Keratinocyte (primary cell): ENCODE measurements at regions not wholly inside any gene's neighbourhood (a gene's known extent, or its start where the extent isn't known, plus 50 kb on each side); places are given as distances from the start of the nearest gene placed in this dataset.

Source experiments
- DNase-seq: peaks from one replicate; pipeline ENCODE4 v3.0.0-alpha.2; 2011; ENCODE audit warnings: low read depth, missing footprints, low spot score
- FAIRE-seq: peaks from 2 replicates; lab custom pipeline; 2011; peaks lifted over from hg19 to GRCh38; lab: Jason Lieb, UNC
- H2AFZ ChIP-seq: 2 replicates; pipeline ENCODE4 v1.6.0; 2012; ENCODE audit warnings: low read length, control low read depth, inconsistent platforms; ENCODE audit not compliant: control insufficient read depth
- H3K27ac ChIP-seq: 2 replicates; pipeline ENCODE4 v1.5.1; 2011; ENCODE audit warnings: low read length; ENCODE audit not compliant: control insufficient read depth, insufficient read depth
- H3K27me3 ChIP-seq: 3 replicates; pipeline ENCODE4 v1.6.0; 2011; ENCODE audit warnings: low read length; ENCODE audit not compliant: control insufficient read depth, insufficient read depth; ENCODE audit errors: extremely low read depth
- H3K36me3 ChIP-seq, 2 experiments: 2 replicates in 1 of 2; 3 replicates in 1 of 2; pipeline ENCODE4 v1.5.1; 2011; ENCODE audit warnings: low read length in 2 of 2, mild to moderate bottlenecking in 1 of 2; ENCODE audit not compliant: control insufficient read depth in 2 of 2, insufficient read depth in 2 of 2; ENCODE audit errors: extremely low read depth in 1 of 2
- H3K4me1 ChIP-seq: 3 replicates; pipeline ENCODE4 v1.5.1; 2011; ENCODE audit warnings: low read length; ENCODE audit not compliant: control insufficient read depth, insufficient read depth; ENCODE audit errors: extremely low read depth
- H3K4me2 ChIP-seq: 3 replicates; pipeline ENCODE4 v1.6.0; 2011; ENCODE audit warnings: low read depth, low read length; ENCODE audit not compliant: control insufficient read depth, insufficient read depth; ENCODE audit errors: extremely low read depth
- H3K4me3 ChIP-seq, 3 experiments: fragments of 200-600 bp in 1 of 3; sonication (generic) in 1 of 3; 2 replicates in 2 of 3; 3 replicates in 1 of 3; pipeline ENCODE4 v1.5.1; 2011 to 2016; ENCODE audit warnings: low read length in 3 of 3, mild to moderate bottlenecking in 3 of 3, control low read depth in 2 of 3, inconsistent platforms in 1 of 3, low read depth in 1 of 3, mixed read lengths in 1 of 3, mixed run types in 1 of 3, moderate library complexity in 1 of 3; ENCODE audit not compliant: control insufficient read depth in 2 of 3, insufficient read depth in 2 of 3; ENCODE audit errors: extremely low read depth in 1 of 3
- H3K79me2 ChIP-seq: 2 replicates; pipeline ENCODE4 v1.6.0; 2012; ENCODE audit warnings: low read length; ENCODE audit not compliant: control insufficient read depth, insufficient read depth
- H3K9ac ChIP-seq: 3 replicates; pipeline ENCODE4 v1.6.0; 2011; ENCODE audit warnings: low read length; ENCODE audit not compliant: control insufficient read depth, insufficient read depth; ENCODE audit errors: extremely low read depth
- H3K9me1 ChIP-seq: 3 replicates; pipeline ENCODE4 v1.6.0; 2011; ENCODE audit warnings: low read length; ENCODE audit not compliant: control insufficient read depth, insufficient read depth; ENCODE audit errors: extremely low read depth
- H3K9me3 ChIP-seq: 2 replicates; pipeline ENCODE4 v1.5.1; 2012; ENCODE audit warnings: low read depth, low read length; ENCODE audit not compliant: control insufficient read depth
- H4K20me1 ChIP-seq: 3 replicates; pipeline ENCODE4 v1.6.0; 2011; ENCODE audit warnings: low read length; ENCODE audit not compliant: control insufficient read depth, insufficient read depth; ENCODE audit errors: extremely low read depth
- CTCF ChIP-seq, 3 experiments: IDR thresholded peaks in 1 of 3; conservative IDR thresholded peaks in 1 of 3; optimal IDR thresholded peaks in 1 of 3; 2 replicates in 2 of 3; 3 replicates in 1 of 3; pipeline versions ENCODE3 to v1.5.1; 2011; ENCODE audit warnings: low read length in 3 of 3, mild to moderate bottlenecking in 3 of 3, moderate library complexity in 2 of 3, control low read depth in 1 of 3, inconsistent platforms in 1 of 3; ENCODE audit not compliant: insufficient read depth in 2 of 3; ENCODE audit errors: extremely low read depth in 1 of 3
- EZH2 ChIP-seq: IDR thresholded peaks from one replicate; pipeline ENCODE4 v1.6.1; 2012; ENCODE audit warnings: inconsistent platforms, mild to moderate bottlenecking, low read length, moderate library complexity
- dilution Hi-C: fragments of 300-500 bp; cut with MboI; formaldehyde crosslinking; loops from one replicate; pipeline ENCODE4 v1.7.0; 2020; ENCODE audit warnings: low sequenced_read_pairs; ENCODE audit not compliant: extremely low pct_ligation_motif_present

GRCh38 chr5:60297658-60298057 is 402.3 kb downstream of the DEPDC1B start:
- FAIRE-seq (no peak), DNase-seq (no peak)
- H3K36me3 ChIP-seq: no peaks in the 10 kb centered on the region
- H3K4me2 ChIP-seq: no peak overlapping the region
- H3K4me1 ChIP-seq: no peaks in the 10 kb centered on the region
- H3K27ac ChIP-seq: no peak overlapping the region
- no peak overlapping the region for H3K9ac ChIP-seq
- no peak overlapping the region for H2AFZ ChIP-seq
- no peaks in the 10 kb centered on the region for H3K27me3 ChIP-seq
- no peaks in the 10 kb centered on the region for H3K9me3 ChIP-seq
- H3K4me3 ChIP-seq: no peak overlapping the region
- H3K79me2 ChIP-seq: no peaks in the 10 kb centered on the region
- TF ChIP-seq CTCF (optimal IDR thresholded peaks at IDR 0.05 in 1 of 3, IDR thresholded peaks at IDR 0.05 in 1 of 3, conservative IDR thresholded peaks at IDR 0.05 in 1 of 3; ENCODE audit: extremely low read depth in 1 of 3, insufficient read depth in 2 of 3, low read length in 3 of 3) (no peak), EZH2 (no peak)
- H3K9me1 ChIP-seq: no peaks in the 10 kb centered on the region
- dilution Hi-C loops: no loop called here
- no peaks in the 10 kb centered on the region for H4K20me1 ChIP-seq

- Histone ChIP-seq H2AFZ (no peak overlapping the region), H3K36me3 (no peaks in the 10 kb centered on the region), H3K9ac (no peak overlapping the region), H3K9me1 (no peaks in the 10 kb centered on the region), H3K4me2 (no peak overlapping the region), H3K27ac (no peak overlapping the region), H3K27me3 (no peaks in the 10 kb centered on the region), H3K4me3 (no peak overlapping the region), H4K20me1 (no peaks in the 10 kb centered on the region), H3K9me3 (no peaks in the 10 kb centered on the region), H3K79me2 (no peaks in the 10 kb centered on the region), H3K4me1 (no peaks in the 10 kb centered on the region)
- TF ChIP-seq CTCF (optimal IDR thresholded peaks at IDR 0.05 in 1 of 3, IDR thresholded peaks at IDR 0.05 in 1 of 3, conservative IDR thresholded peaks at IDR 0.05 in 1 of 3; ENCODE audit: extremely low read depth in 1 of 3, insufficient read depth in 2 of 3, low read length in 3 of 3) (peak; percentile 70 to 94 (median 87)), EZH2 (no peak)
- FAIRE-seq (no peak), DNase-seq (no peak)
- dilution Hi-C loops: no loop called here
Measured at GRCh38 chr5:60295423-60295822, 401.9 kb upstream of the PDE4D start.
